GM19351 (cell line): ENCODE measurements at regions not wholly inside any gene's neighbourhood (a gene's known extent, or its start where the extent isn't known, plus 50 kb on each side); places are given as distances from the start of the nearest gene placed in this dataset.
"Not testable (repeated sequence)": the region's sequence is repeated elsewhere in the genome, so short reads cannot be mapped to it uniquely, and the experiment has no call there.

Experiments
- ATAC-seq: cut with Tn5 transposase; IDR thresholded peaks from one replicate; pipeline ENCODE4 v1.9.1; 2021; ENCODE audit warnings: mild to moderate bottlenecking, moderate library complexity; ENCODE audit not compliant: unreplicated experiment

DNA sequence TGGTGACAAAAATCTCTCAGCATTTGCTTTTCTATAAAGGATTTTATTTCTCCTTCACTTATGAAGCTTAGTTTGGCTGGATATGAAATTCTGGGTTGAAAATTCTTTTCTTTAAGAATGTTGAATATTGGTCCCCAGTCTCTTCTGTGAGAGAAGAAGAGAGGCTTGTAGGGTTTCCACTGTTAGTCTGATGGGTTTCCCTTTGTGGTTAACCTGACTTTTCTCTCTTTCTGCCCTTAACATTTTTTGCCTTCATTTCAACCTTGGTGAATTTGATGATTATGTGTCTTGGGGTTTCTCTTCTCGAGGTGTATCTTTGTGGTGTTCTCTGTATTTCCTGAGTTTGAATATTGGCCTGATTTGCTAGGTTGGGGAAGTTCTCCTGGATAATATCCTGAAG, 116.9 kb upstream of the ZEB2 start:
- ATAC-seq: not testable (repeated sequence)

DNA sequence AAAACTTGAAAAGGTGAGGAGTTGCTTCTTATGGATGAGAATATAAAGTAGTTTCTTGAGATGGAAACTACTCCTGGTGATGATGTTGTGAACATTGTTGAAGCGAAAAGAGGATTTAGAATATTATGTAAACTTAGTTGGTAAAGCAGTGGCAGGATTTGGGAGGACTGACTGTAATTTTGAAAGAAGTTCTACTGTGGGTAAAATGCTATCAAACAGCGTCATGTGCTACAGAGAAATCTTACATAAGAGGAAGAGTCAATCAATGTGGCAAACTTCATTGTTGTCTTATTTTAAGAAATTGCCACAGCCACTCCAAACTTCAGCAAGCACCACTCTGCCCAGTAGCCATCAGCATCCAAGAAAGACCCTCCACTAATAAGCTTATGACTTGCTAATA, 112.9 kb upstream of the ZEB2 start:
- ATAC-seq: no peak

DNA sequence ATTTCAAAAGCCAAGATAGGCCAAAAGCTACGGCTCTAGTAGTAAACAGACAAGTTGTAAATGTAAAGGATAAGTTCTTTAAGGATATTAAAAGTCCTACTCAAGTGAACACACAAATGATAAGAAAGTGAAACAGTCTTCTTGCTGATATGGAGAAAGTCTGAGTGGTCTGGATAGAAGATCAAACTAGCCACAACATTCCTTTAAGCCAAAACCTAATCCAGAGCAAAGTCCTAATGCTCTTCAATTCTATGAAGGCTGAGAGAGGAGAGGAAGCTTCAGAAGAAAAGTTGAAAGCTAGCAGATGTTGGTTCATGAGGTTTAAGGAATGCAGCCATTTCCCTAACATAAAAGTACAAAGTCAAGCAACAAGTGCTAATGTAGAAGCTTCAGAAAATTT, 111.7 kb upstream of the ZEB2 start:
- ATAC-seq: no peak

DNA sequence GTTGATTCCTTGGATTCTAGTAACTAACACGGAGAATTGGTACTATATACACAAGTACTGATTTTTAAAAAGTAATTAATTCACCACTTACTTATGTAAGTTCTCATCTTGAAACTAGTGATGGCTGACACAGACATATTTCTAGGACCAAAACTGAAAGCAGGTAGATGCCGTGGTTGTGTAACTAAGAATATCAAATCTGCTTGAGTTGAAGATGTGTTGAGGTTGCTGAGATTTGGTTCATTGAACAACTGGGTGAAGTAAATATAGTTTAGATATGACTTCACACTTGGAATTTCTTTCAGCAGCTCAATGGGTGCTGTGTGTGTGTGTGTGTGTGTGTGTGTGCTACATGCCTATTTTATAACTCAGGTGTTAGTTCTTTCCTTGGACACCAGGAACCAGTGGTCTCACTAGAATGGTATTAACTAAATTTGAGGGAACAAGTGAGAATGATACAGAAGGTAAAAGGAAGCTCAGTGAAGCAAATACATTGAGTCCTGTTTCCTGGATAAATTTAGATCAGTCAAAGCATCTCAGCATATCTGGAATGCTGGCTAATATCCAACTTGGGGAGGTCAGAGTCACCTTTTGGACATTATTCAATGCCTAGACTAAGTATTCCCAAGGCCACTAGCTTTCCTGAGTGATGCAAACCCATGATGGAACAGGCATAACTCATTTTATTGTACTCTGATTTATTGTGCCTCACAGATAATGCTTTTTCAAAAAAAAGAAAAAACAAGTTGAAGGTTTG, 110.7 kb upstream of the ZEB2 start:
- peak; percentile 97 for ATAC-seq

DNA sequence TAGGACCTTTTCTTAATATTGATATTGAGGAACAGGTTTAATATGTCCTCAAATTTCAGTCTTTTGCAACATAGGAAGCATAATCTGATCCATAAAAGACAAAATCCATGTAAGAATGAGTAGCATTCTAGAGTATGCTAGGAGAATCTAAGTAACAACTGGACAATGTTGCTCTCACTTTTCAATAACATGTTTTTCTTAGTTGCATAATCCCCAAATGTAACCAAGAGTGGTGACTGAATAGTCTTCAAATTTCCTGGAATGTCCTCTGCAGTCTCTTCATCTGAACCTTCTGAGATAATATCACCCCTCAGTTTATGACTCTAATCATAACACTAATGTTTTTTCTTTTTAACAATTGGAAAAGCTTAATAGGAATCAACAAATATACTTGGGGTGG, 110.0 kb upstream of the ZEB2 start:
- no peak for ATAC-seq

DNA sequence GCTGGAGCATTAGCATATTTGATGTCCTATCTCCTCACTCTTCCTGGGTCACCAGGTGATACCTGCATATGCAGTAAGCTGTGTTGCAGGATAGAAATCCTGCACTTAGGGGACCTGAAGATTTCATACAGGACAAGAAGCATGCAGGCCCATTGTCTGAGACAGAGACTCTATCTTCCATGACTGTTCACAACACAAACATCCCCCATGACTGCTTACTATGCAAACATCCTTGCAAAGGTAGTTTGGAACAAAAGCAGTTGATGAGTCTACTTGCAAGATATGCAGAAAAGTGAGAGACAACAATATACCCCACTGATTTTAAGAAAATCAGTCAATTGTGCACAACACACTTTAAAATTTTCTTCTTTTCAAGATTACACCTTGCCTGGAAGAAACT, 108.6 kb upstream of the ZEB2 start:
- ATAC-seq: no peak

DNA sequence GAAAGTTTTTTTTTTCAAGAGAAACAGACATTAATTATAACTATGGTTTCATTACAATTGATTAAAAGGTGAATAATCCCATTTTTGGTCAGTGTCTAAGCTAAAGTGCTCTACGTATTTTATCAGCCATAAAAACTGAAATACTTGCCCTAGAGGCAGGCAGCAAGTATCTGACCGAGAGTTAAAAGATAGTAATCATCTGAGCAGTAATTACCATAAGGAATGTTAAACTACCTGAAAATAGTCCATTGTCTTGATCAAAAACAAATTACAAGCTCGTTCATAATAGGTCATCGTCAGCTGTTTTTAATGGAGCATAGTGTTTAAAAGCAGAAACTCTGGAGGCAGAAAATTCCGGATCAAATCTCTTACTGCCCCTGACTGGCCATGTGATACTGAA, 105.7 kb upstream of the ZEB2 start:
- ATAC-seq: no peak

DNA sequence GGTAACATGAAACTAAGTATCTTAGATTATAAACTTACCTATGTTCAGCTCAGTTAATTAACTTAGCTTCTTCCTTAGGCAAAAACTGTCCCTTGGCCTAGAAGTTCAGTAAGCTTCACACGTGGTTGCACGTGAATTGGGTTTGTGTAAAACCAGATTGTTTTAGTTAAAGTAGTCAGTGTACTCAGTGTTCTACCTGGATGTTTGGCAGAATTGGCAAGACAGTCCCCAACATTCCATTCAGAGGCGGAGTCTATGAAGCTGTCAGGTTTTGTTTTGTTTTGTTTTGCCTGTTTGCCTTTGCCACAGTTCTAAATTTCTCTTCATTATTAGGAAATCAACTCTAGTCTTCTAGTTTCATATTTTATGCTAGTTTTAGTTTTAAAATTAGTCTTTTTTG, 105.3 kb upstream of the ZEB2 start:
- no peak for ATAC-seq

DNA sequence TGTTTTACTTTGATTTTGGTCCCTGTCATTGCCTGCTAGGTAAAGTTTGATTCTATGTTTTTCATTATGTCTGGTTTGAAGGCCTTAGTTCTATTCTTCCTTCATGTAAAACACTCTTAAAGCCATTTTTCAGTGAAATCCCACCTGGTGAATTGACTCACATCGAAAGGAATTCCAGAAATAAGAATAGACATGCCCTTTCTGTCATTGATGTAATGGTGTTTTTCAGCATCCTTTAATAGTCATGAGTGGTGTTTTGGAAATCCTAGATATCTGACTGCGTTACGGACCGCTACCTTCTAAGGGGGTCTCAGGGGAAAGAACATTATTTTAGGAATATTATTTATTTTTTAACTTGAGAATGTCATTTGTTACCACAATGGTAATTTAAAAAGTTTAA, 104.5 kb upstream of the ZEB2 start:
- no peak for ATAC-seq

DNA sequence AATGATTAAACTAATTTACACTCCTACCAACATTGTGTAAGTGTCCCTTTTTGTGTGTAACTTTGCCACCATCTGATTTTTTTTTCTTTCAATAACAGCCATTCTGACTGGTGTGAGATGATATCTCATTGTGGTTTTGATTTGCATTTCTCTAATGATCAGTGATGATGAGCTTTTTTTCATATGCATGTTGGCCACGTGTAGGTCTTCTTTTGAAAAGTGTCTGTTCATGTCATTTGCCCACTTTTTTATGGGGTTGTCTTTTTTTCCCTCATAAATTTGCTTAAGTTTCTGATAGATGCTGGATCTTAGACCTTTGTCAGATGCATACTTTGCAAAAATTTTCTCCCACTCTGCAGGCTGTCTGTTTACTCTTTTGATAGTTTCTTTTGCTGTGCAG, 102.5 kb upstream of the ZEB2 start:
- not testable (repeated sequence) for ATAC-seq

DNA sequence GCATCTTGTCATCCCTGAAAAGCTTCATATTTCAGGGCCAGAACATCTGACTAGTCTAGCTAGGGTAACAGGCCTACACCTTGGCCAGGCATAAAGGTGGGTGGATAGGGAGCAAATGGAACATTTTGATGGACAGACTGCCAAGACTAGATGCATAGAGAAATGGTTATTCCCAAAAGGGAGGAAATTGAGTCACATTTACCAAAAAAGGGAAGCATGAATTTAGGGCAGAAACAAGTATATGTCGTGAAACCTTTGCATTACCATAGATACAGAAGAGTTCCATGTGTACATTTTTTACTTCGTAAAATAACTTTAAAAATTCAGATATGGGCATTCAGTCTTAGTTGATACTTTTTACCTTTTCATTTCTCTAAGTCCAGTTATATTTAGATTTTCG, 101.3 kb upstream of the ZEB2 start:
- ATAC-seq: no peak

DNA sequence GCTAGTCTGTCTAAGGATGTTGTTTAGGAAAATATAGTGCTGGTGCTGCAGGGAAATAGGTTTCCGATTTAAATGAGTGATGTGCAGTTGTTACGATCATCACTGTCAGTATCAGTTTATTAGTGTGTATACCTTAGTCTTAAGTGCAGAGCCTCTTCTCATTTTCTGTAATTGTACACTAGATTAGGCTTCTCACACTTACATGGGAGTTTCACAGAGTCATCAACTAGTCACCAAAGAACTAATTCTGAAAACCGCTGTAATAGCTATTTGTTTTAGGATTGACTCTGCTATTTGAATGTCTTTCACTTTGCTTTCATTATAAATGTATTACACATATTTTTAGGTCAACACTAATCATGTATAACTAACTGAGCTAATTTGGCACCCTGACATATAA, 99.8 kb upstream of the ZEB2 start:
- peak; percentile 42 for ATAC-seq

DNA sequence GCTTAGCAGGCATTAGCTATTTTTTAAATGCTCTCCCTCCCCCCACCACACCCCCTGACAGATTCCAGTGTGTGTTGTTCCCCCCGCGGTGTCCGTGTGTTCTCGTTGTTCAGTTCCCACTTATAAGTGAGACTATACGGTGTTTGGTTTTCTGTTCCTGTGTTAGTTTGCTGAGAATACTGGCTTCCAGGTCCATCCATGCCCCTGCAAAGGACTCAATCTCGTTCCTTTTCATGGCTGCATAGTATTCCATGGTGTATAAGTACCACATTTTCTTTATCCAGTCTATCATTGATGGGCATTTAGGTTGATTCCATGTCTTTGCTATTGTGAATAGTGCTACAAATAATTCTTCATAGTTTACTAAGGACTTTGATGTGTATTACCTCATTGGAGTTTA, 97.3 kb upstream of the ZEB2 start:
- not testable (repeated sequence) for ATAC-seq

DNA sequence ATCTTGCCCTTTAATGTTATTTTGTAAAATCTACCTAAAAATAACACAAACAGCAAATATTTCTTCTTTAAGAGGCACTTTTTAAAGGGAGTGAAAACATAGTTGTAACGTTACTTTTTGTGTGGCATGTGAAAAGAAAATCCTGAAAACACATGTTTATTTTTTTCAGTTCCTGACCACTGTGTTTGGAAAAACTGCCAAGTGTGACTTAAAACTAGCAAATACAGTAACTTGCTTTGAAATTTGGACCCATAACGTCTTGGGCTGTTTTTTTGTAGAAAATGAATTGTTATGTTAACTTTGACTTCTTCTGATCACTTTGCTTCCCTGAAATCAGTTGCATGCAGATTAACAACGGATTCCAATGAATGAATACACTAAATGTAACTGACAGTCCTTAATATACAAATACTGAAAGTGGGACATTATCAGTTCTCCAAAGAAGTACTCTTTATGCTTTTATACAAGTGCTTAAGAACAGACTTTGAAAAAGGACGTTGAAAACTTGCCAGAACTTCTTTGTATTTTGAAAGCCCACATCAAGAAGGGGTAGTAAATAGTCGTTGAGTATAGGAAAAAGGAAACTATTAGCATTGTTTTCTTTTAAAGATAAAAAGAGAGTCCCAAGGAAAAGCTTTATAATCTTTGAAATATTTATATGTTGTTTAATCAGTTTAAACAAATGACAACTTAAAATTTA, 96.1 kb upstream of the ZEB2 start:
- no peak for ATAC-seq

DNA sequence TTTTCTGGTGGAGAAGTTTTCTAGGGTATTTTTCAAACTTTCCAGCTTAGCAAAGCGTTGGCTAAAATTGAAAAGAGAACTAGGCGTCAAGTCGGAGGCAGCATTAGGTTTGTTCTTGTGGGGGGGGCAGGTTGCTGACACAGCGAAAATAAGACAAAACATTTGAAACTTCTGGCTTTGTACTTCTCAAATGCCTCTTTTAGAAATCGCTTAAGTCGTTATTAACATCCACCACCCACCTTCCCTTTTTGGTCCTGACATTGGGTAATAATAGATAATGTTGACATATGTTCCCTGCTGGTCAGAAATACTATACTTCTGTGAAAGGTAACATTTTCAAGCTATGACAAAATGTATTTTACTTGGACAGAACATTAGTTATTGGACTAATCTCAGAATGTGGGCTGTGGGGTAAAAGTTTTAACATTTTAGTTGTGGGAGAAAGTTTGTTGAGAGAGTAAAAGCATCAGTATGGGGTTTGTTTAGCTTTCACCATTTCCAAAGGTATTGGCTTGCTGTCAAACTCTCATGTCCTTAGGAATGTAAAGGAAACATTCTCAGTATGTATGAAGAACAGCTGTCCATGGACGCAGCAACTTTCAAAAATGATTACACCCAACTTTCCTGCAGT, 88.1 kb upstream of the ZEB2 start:
- peak; percentile 37 for ATAC-seq

DNA sequence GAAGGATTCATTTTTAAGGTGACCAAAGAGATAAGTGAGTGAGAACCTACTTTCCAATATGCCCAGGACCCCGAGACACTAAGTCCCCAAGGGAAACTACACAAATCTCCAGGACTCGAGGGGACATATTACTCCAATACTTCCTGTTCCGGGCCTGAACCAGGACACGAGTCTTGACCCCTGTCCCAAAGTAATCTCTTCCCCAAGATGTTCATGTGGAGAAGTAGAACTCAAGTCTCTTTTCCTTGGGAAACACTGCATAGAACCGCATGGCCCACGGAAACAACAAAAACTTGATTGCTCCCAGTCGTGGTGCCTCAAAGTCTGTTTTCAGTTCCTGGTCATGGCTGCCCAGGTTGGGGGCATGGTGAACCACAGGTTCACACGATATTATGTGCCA, 87.2 kb upstream of the ZEB2 start:
- no peak for ATAC-seq

DNA sequence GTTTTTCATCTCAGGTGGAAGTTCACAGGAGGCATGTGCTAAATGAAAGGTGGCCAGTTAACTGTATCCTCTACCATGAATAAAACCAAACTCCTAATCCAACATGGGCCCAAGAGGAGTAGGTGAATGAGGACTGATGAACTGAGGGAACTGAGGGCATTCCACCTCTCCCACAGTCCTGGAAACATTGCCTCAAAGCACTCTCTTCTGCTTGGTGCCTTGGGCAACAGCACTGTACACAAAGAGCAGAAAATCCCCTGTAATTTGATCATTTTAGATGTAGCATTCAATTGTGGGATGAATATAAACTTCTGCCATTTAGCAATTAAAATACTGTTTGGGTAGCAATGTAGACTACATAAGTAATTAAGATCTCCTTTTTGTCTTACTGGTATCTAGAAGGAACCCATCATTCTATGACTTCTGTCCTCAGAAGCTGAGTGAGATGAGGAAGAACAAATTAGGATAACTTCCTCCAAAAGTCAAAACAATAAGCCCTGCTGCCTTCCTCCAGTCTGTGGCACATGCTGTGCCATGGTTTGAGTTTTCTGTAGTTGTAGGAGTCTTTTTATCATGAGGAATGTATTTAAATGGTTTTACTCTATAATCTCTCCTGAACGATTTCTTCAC, 86.7 kb upstream of the ZEB2 start:
- no peak for ATAC-seq

DNA sequence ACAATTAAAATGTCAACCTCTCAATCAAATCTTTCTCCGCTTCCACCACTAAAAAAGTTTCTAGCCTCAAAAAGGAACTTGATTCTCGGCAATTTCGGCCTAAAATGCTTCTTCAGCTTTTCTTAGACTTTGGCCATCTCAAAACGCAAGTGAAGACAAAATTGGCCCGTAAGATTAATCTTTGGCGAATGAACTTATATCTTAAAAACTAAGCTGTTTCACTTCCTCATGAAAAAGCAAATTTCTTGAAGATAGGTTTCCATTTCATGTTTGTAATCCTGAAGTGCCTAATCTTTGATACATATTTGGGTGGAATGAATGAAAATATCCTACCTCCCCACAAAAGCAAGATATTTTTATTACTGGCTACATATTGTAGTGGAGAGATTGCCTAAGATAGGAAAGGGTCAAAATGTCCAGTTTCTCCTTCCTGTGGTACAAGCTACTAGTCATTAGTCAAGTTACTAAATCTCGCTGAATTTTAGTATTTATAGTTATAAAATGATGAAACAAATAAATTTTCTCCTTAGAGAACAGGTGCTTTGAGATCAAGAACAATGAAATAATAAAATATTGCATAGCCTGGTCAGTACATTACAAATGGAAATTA, 85.4 kb upstream of the ZEB2 start:
- no peak for ATAC-seq

DNA sequence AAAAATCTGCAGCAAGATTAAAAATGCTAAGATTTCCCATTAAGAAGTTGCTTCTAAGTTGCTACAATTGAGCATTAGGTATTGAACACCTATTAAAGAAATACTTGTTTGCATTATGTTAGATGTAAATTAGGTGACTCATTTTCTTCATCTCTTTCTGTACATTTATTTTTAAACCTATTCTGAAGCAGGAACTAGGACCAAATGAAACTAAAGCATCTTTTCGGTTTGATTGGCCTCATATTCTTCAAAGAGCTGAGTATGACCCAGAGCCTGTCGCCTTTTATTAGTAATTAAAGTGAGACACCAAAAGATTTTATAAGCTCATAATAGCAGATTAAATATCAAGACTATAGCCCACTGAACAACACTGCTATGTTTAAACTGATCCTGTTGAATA, 83.4 kb upstream of the ZEB2 start:
- peak; percentile 57 for ATAC-seq

DNA sequence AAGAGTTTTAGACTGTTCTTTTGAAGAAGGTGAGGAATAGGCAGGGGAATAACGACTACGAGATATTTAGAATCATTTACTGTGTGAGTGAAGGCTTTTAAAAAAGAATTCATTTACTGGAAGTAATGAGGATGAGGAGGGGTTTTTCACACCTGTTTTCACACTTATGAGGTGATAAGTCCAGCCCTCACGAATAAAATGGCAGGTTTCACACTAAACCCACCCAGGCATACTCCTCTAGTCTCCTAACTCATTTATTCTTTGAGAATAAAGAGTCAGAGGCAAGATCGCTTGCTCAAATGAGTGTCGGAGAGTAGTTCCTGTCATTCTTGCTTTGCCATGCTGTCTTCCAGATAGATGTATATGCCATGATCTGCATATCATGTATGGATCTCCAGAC, 79.0 kb upstream of the ZEB2 start:
- ATAC-seq: no peak

DNA sequence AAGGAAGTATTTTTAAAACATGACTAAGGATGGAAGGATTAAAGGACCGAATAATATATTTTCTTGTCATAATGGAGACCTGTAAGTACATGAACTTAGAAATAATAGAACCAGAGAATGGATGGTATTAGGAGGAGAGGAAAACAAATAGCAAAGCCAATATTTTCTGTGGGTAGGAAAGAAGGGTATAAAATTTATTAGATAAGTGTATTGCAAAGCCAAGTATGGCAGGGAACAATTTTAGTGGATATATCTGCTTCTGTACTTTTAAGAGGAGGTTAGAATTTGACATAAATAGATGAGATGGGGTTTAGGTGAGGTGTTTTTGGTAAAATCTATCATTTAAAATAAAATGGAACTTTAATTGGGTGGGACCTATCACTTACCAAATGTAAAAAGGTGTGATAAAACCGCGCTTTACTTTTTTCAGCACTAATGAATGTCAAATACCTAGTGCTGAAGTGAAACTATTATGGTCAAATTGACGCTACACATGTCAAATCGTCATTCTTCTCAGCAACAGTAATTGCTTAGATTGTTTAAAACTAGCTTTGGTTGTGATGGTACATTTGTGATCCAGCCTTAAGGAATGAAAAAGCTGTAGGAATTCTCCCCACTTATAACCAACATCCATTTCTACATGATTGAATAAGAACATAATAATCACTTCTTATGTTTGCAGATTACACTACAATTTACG, 78.1 kb upstream of the ZEB2 start:
- no peak for ATAC-seq
